Esophagus muscularis mucosa (tissue), 4 donors: ENCODE measurements at regions not wholly inside any gene's neighbourhood (a gene's known extent, or its start where the extent isn't known, plus 50 kb on each side); places are given as distances from the start of the nearest gene placed in this dataset.
A peak's percentile ranks its signal among the peaks of the same experiment; 100 is the strongest.

ENCODE experiments used
- DNase-seq: peaks from one replicate; pipeline ENCODE4 v3.0.0-alpha.2; 2017; ENCODE audit errors: extremely low spot score
- H3K27ac ChIP-seq, 4 donors: fragments of 200-600 bp; sonication (generic); replicated peaks in 1 of 4; 1 replicate in 3 of 4; 2 replicates in 1 of 4; pipeline ENCODE4 v1.5.1; 2016 to 2019; ENCODE audit warnings: mild to moderate bottlenecking in 1 of 4
- H3K27me3 ChIP-seq, 4 donors: fragments of 200-600 bp; sonication (generic); one replicate each; pipeline versions ENCODE4 v1.5.1 to v1.6.0; 2016 to 2019
- H3K36me3 ChIP-seq, 4 donors: fragments of 200-600 bp; sonication (generic); one replicate each; pipeline ENCODE4 v1.5.1; 2016 to 2019
- H3K4me1 ChIP-seq, 4 donors: fragments of 200-600 bp; sonication (generic); one replicate each; pipeline ENCODE4 v1.5.1; 2016 to 2019
- H3K4me3 ChIP-seq, 4 donors: fragments of 200-600 bp; sonication (generic); 1 replicate in 2 of 4; 2 replicates in 2 of 4; pipeline ENCODE4 v1.5.1; 2016 to 2019; ENCODE audit warnings: mild to moderate bottlenecking in 4 of 4, moderate library complexity in 1 of 4
- H3K9me3 ChIP-seq, 4 donors: fragments of 200-600 bp; sonication (generic); 1 replicate in 3 of 4; 2 replicates in 1 of 4; pipeline ENCODE4 v1.5.1; 2016 to 2019
- EP300 ChIP-seq: sonication (generic); formaldehyde crosslinking; IDR thresholded peaks from one replicate; pipeline ENCODE4 v1.6.1; 2017; ENCODE audit warnings: antibody characterized with exemption
- POLR2A ChIP-seq: fragments of 450-650 bp; IDR thresholded peaks from one replicate; pipeline ENCODE4 v1.6.1; 2017; ENCODE audit warnings: antibody characterized with exemption, moderate library complexity, mild to moderate bottlenecking, low read depth
- POLR2AphosphoS5 ChIP-seq, 2 donors: sonication (generic); formaldehyde crosslinking; IDR thresholded peaks; one replicate each; pipeline ENCODE4 v1.6.1; 2017; ENCODE audit warnings: antibody characterized with exemption in 2 of 2
- WGBS: methylation state at CpG from one replicate; pipeline ENCODE4 v1.1.5; 2018; 5-methylcytosine and 5-hydroxymethylcytosine counted together
- intact Hi-C: fragments of 100-400 bp; cut with DNase I; formaldehyde crosslinking; loops from one replicate; pipeline ENCODE4 v1.15.1; 2023
- TF ChIP-seq, protein P1 (sequence below), 3 experiments: fragments of 200-600 bp in 2 of 3; fragments of 450-650 bp in 1 of 3; sonication (generic) in 2 of 3; IDR thresholded peaks; one replicate each; pipeline ENCODE4 v1.5.1; 2017 to 2019; ENCODE audit warnings: antibody characterized with exemption in 3 of 3, mild to moderate bottlenecking in 2 of 3, moderate library complexity in 1 of 3

DNA sequence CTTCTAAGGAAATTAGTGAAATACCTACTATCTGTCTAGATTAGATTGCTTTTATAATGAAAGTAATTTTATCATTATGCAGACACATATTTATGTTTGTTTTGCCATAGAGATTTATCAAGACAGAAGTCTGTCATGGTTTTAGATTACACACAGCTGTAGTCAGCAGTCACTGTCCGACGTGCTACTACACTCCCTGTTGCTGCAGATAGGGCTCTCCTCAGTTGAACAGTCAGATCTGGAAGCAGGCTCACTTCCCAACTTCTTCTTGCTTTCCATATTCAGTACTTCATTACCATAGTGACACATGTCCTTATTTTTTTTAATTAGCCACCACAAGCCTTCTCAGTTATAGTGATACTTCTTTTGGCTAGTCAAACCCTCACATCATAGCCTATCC, 329.9 kb upstream of the ITGA1 start:
- no peaks in the 10 kb centered on the region for H3K4me1 ChIP-seq

DNA sequence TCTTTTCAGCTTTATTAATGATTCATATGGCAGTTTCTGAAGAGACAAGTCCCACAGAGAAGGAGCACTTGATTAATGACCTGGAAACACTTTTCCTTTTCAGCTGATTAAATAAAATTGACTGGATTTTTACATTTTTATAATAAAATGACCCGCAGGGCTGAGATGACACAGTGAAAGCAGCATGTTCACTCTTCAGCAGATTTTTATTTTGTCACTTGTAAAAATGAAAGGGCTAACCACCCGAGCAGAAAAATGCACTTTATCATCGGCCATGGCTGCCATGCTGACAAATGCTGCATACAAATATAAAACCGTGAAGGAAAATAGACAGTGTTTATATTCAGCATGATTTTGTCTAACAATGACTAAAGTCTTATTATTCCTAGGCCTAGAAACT, 321.6 kb upstream of the ITGA1 start:
- H3K36me3 ChIP-seq, result no peaks in the 10 kb centered on the region
- WGBS, result 37% methylated on average over 4 of the region's 4 CpGs
- intact Hi-C loops, result no loop called here
- peak overlapping the region in 1 of 4 donors; percentile 24 for H3K4me3 ChIP-seq
- H3K27me3 ChIP-seq, result no peaks in the 10 kb centered on the region
- H3K9me3 ChIP-seq, result no peaks in the 10 kb centered on the region
- H3K4me1 ChIP-seq, result peaks cover 0 to 19% (median 13%) of the 10 kb centered on the region in 4 donors
- H3K27ac ChIP-seq, result peak overlapping the region in 2 of 4 donors; percentile 12 to 15
- no peak for DNase-seq
- TF ChIP-seq EP300 (no peak), POLR2A (no peak), POLR2AphosphoS5 (IDR thresholded peaks at IDR 0.05) (no peak)
- TF ChIP-seq, protein P1, sequence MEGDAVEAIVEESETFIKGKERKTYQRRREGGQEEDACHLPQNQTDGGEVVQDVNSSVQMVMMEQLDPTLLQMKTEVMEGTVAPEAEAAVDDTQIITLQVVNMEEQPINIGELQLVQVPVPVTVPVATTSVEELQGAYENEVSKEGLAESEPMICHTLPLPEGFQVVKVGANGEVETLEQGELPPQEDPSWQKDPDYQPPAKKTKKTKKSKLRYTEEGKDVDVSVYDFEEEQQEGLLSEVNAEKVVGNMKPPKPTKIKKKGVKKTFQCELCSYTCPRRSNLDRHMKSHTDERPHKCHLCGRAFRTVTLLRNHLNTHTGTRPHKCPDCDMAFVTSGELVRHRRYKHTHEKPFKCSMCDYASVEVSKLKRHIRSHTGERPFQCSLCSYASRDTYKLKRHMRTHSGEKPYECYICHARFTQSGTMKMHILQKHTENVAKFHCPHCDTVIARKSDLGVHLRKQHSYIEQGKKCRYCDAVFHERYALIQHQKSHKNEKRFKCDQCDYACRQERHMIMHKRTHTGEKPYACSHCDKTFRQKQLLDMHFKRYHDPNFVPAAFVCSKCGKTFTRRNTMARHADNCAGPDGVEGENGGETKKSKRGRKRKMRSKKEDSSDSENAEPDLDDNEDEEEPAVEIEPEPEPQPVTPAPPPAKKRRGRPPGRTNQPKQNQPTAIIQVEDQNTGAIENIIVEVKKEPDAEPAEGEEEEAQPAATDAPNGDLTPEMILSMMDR (IDR thresholded peaks at IDR 0.05), result no peak

More for the DNA sequence above, 329.9 kb upstream of the ITGA1 start:
- H3K27me3 ChIP-seq, result no peaks in the 10 kb centered on the region
- intact Hi-C loops, result no loop called here
- H3K9me3 ChIP-seq, result no peaks in the 10 kb centered on the region
- TF ChIP-seq, protein P1 (IDR thresholded peaks at IDR 0.05), result no peak
- no peak for TF ChIP-seq POLR2AphosphoS5 (IDR thresholded peaks at IDR 0.05)
- TF ChIP-seq POLR2A, result no peak
- TF ChIP-seq EP300, result no peak
- no peak for DNase-seq
- no peak overlapping the region for H3K4me3 ChIP-seq
- no peak overlapping the region for H3K27ac ChIP-seq
- no peaks in the 10 kb centered on the region for H3K36me3 ChIP-seq
- WGBS, result 56% methylated on average over 2 of the region's 2 CpGs

DNA sequence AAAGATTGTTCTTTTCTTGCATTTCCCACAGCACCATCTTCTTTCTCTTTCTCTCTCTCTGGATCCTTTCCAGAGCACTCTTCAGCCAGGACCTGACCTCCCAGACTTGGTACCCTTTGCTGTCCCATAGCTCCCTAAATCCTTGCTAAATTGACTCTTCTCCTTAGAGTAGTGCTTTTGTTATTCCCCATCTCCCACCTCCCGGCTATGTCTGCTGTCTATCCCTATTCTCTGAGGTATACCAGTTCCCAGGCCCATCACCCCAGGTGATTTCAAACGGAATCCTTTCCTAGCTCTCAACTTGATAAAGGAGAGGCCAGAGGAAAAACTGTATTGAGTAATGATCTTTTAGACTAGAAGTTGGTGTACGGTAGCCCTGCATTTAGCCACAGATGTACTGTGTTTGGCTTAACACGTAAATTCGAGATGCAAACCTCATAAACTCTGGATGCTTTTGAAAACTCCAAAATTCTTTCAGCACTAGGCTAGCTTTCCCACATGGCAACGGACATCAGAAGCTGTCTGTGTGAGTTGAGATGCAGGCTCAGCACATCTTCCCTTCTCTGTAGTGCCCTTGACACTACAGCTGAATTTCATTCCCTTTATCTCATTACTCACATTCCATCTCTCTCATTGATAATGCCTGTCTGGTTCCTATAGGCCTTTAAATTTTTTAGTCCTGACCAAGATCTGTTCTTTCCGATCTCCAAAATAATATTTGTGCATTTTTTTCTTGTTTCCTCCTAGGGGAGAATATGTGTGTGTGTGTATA, 320.8 kb upstream of the ITGA1 start:
- intact Hi-C loops, result no loop called here

DNA sequence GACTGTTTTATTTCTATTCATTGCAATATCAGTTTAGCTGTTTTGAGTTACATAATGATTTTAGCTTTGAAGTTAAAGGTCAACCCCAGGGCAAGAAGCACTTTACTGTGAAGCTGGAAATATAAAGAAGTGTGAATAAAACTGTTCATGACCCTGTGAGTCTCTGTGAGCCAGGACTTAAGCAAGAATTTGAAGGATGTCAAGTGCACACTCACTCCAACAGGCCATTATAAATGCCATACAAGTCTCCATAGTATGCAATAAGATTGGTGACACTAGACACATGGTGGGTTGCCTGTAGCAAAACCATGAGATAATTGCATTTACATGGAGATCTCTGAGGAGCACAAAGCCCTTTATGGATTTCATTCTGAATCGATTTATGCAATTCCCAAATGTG, 318.7 kb upstream of the ITGA1 start:
- Histone ChIP-seq H3K27ac (no peak overlapping the region), H3K4me1 (peaks cover 0 to 19% (median 13%) of the 10 kb centered on the region in 4 donors), H3K9me3 (no peaks in the 10 kb centered on the region), H3K27me3 (no peaks in the 10 kb centered on the region), H3K36me3 (no peaks in the 10 kb centered on the region), H3K4me3 (no peak overlapping the region)
- WGBS, result 68% methylated on average over 1 of the region's 1 CpG
- DNase-seq, result no peak
- no peak for TF ChIP-seq POLR2A
- intact Hi-C loops, result no loop called here

More for the DNA sequence above, 320.8 kb upstream of the ITGA1 start:
- TF ChIP-seq, protein P1 (IDR thresholded peaks at IDR 0.05), result no peak
- TF ChIP-seq POLR2A (no peak), EP300 (no peak), POLR2AphosphoS5 (IDR thresholded peaks at IDR 0.05) (no peak)
- H3K4me1 ChIP-seq, result peaks cover 0 to 19% (median 13%) of the 10 kb centered on the region in 4 donors
- peak overlapping the region in 1 of 4 donors; percentile 15 for H3K27ac ChIP-seq
- no peak for DNase-seq
- WGBS, result 72% methylated on average over 7 of the region's 7 CpGs
- no peaks in the 10 kb centered on the region for H3K27me3 ChIP-seq
- H3K36me3 ChIP-seq, result no peaks in the 10 kb centered on the region
- H3K4me3 ChIP-seq, result no peak overlapping the region
- no peaks in the 10 kb centered on the region for H3K9me3 ChIP-seq

DNA sequence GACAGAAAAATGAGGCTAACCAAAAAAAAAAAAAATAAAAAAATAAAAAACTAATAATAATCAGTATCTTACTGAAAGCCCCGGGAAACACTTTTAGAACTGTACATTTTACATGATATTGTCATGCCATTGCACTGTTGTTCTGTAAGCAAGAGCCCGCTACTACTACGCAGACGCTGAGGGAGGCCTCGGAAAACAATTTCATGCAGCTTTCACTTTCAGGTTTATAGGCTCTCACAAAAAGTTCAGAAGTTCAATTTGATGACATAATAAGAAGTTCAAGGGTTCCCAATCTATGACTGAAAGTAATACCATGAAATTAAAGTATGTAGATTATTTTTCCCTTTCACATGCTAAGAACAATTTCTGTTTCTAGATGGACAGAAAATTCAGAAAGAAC, 318.3 kb upstream of the ITGA1 start:
- WGBS, result 85% methylated on average over 5 of the region's 5 CpGs
- Histone ChIP-seq H3K27me3 (no peaks in the 10 kb centered on the region), H3K4me3 (no peak overlapping the region), H3K27ac (no peak overlapping the region), H3K4me1 (peaks cover 0 to 19% (median 13%) of the 10 kb centered on the region in 4 donors), H3K36me3 (no peaks in the 10 kb centered on the region), H3K9me3 (no peaks in the 10 kb centered on the region)
- intact Hi-C loops, result no loop called here
- DNase-seq, result no peak
- TF ChIP-seq, protein P1 (IDR thresholded peaks at IDR 0.05), result no peak
- no peak for TF ChIP-seq POLR2AphosphoS5 (IDR thresholded peaks at IDR 0.05)
- TF ChIP-seq POLR2A, result no peak
- TF ChIP-seq EP300, result no peak
